Left renal pelvis (tissue), 4 donors: ENCODE measurements at regions not wholly inside any gene's neighbourhood (a gene's known extent, or its start where the extent isn't known, plus 50 kb on each side); places are given as distances from the start of the nearest gene placed in this dataset.
"Not testable (repeated sequence)": the region's sequence is repeated elsewhere in the genome, so short reads cannot be mapped to it uniquely, and the experiment has no call there.

Experiments
- DNase-seq, 4 donors: peaks; one replicate each; pipeline ENCODE4 v3.0.0-alpha.2; 2013; ENCODE audit warnings: low read depth in 4 of 4, low spot score in 3 of 4

DNA sequence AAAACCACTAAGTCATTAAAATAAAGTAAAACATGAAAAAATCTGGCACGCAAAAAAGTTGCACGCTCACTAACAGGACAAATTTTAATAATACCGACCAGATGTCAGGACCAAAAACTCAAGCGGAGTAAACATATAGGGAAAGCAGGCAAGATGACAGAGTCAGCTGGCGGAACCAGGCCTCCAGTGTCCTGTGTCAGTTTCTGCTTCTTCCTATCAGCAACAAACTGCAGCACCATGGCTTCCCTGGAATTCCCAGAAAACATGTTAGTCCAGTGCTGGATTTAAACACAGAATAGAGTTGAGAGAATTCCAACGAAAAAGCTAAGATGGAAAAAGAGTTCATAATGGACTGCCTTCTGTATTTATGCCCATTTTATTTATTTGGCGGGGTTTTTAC lies 169.1 kb upstream of the ARHGEF26 start:
- no peak for DNase-seq

- DNase-seq: no peak
Measured at GRCh38 chr3:153956613-153957012, 164.6 kb upstream of the ARHGEF26 start.

DNA sequence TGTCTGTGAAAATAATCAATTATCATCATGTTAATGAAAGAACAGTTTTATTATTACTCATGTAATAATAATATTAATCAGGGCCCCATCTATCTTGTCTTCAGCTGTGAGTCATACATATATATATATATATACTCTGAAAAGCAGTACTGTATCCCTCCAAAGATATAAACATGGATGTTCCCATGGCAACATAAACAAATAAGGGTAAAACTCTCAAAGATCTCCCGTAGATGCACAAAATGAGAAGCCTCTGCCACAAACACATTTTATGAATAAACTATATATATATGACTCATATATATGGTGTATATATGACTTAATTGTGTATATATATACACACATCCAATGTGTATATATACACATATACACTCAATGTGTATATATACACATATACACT lies 163.8 kb upstream of the ARHGEF26 start:
- DNase-seq: no peak

DNA sequence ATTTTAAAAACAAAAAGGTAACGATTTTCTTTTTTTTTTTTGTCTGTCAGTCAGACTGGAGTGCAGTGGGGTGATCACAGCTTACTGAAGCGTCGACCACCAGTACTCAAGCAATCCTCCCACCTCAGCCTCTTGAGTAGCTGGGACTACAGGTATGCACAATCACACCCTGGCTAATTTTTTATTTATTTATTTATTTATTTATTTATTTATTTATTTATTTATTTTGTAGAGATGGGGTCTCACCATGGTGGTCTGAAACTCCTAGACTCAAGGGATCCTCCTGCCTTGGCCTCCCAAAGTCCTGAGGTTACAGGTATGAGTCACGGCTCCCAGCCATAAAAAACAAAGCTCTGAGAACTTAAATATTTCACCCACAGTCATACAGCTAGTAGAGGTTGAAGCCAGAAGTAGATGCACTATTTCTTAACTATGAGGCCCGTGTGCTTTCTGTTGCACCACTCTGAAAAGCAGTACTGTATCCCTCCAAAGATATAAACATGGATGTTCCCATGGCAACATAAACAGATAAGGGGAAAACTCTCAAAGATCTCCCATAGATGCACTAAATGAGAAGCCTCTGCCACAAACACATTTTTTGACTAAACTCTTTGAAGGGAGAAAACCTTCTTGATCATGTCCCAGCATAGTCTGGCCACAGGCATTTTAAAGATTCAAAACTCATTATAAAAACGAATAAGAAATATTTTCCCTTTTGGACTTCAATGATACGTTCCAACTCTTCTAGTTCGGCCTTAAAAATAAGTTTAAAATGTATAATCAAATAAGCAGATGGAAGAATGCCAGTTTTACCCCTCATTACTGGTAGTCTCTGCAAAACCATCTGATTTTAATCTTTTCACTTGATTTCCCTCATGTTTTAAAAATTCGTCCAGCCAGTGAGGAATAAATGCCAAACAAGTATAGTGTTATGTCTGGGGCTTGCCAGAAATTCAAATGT lies 162.3 kb upstream of the ARHGEF26 start:
- no peak for DNase-seq

GRCh38 chr3:153960458-153961074 lies 160.6 kb upstream of the ARHGEF26 start:
- no peak for DNase-seq

GRCh38 chr3:153961494-153961893 lies 159.7 kb upstream of the ARHGEF26 start:
- no peak for DNase-seq

GRCh38 chr3:153963012-153963411 lies 158.2 kb upstream of the ARHGEF26 start:
- DNase-seq: no peak

DNA sequence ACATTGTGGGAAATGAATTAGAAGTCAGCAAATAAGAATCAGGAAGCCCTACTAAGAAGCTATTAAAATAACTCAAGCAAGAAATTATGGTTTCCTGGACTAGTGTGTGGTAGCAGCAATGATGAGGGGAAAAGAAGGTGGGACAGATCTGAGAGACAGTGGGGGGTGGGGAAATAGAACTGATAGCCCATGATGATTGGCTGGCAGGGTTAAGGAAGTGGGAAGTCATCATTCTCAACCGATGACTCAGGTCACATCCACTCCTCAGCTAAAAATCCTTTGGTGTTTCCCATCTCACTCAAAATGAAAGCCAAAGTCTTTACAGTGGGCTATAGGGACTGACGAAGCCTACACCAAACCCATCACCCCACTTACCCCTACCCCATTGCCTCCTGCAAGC lies 153.9 kb upstream of the ARHGEF26 start:
- DNase-seq: no peak

DNA sequence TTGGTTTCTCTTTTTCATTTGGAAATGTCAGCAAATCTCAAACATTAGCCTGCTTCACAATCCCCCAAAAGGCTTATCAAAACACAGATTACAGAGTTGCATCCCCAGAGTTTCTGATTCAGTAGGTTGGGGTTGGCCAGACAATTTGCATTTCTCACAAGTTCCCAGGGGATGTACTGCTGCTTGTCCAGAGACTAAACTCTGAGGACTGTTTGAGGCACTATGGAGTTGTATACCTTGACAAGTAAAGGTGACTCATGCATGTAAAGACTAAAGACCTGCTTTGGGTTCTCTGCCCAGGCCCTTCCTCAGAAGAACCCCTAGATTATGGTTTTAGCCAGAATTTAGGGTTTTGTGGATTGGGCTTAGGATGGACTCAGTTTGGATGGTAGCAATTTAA lies 151.1 kb upstream of the ARHGEF26 start:
- DNase-seq: no peak

GRCh38 chr3:153970741-153971347 lies 150.3 kb upstream of the ARHGEF26 start:
- no peak for DNase-seq

GRCh38 chr3:153972862-153973261 lies 148.3 kb upstream of the ARHGEF26 start:
- no peak for DNase-seq

DNA sequence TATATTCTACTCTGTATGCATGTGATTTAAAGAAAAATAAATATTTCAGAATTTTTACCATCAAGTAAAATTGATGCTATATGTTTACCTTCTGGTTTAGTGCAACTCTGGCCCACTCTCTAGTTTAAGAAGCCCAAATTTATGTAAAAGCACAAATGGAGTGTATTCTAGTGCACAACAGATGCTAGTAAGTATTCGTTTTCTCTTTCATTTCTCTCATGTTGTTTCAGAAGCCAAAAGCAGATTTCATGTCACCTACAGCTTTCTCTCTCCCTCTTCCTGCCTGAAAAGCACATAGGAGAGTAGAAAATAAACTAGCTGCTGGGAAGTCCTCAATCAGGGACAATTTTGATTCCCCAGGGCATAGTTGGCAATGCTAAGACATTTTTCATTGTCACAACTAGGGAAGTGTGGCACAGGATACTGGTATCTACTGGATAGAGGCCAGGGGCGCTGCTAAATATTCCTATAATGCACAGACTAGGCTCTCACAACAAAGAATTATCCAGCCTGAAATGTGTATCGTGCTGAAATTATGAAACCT lies 147.4 kb upstream of the ARHGEF26 start:
- no peak for DNase-seq

GRCh38 chr3:153974614-153975013 lies 146.6 kb upstream of the ARHGEF26 start:
- DNase-seq: no peak

GRCh38 chr3:153976891-153977554 lies 144.2 kb upstream of the ARHGEF26 start:
- no peak for DNase-seq

DNA sequence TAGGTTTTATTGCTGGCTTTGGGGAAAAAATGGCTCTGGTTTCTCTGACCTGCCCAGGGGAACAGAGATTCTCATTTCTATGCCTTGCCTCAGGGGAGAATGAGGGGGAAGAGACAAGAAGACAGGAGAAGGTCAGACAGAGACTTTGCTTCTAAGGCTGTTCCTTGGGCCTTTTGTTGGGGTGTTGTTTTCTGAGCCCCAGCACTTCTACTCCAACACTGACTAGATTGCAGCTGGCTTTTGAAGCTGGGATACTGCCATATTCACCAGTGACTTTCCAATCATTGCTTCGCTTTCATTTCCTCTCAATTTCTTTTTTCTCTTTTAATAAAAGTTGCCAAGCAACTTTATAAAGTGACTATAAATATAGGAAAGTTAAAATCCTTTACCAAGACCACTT lies 143.2 kb upstream of the ARHGEF26 start:
- no peak for DNase-seq

DNA sequence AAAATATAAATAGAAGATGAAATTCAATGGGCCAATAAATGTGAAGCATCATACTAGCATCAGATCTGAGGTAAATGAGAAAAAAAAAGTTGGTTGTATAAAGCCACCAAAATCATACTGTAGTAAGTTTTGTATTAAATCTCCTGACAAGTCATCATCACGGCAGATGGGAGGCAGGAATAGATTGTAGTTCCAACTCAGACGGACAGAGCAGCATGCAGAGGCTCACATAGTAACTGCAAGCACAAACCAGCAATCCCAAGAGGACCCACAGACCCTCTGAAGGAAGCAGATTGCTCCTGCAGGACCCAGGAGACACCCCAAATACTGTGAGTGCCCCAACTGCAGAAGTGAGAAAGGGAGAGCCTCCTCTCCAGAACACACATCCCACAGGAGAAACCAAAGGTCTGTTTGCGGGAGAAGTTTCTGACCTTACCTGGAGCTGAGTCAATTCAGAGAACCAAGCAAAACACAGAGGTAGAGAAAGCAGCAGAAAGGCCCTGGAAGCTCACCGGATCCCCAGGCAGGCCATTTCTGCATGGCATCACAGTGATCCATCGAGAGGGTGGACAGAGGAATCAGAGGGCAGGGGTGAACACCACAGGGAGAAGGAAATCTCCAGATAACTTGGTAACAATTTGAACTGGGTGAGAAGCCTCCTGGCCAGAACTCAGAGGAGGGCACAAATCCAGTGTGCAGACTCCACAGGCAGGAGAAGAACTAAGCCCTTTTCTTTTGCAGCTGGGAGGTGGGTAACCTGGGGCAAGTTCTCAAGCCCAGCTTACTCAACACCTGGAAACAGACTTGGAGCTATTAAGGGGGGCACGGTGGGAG lies 141.6 kb upstream of the ARHGEF26 start:
- DNase-seq: no peak

DNA sequence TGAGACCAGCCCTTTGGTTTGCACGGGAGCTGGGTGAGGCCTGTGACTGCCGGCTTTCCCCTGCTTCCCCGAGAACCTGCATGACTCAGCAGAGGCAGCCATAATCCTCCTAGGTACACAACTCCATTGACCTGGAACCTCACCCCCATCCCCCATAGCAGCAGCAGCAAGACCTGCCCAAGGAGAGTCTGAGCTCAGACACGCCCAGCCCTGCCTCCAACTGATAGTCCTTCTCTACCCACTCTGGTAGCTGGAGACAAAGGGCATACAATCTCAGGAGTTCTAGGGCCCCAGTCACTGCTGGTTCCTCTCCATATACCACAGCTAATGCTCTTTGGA lies 141.0 kb upstream of the ARHGEF26 start:
- DNase-seq: no peak

DNA sequence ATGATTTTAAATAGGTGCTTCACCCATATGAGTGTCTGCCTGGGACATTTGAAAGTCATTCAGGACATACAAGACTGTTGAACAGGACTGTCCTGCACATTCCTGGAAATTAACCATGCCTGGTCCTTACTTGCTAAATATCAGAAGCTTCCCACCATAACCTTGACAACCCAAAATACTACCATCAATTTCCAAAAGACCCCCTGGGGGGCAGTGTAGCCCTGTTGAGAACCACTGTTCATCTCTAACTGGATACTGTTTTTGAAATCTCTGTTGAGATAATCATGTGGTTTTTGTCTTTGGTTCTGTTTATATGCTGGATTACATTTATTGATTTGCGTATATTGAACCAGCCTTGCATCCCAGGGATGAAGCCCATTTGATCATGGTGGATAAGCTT lies 123.8 kb upstream of the ARHGEF26 start:
- DNase-seq: not testable (repeated sequence)

GRCh38 chr3:154003649-154004048 lies 117.5 kb upstream of the ARHGEF26 start:
- DNase-seq: no peak

GRCh38 chr3:154011036-154011435 lies 110.2 kb upstream of the ARHGEF26 start:
- DNase-seq: no peak
